WI38 (cell line): ENCODE measurements at regions not wholly inside any gene's neighbourhood (a gene's known extent, or its start where the extent isn't known, plus 50 kb on each side); places are given as distances from the start of the nearest gene placed in this dataset.

Experiments used
- H3K4me3 ChIP-seq: 2 replicates; pipeline ENCODE4 v1.5.1; 2011; ENCODE audit warnings: low read depth, mild to moderate bottlenecking, control low read depth, low read length
- TF ChIP-seq, protein P1 (sequence below): IDR thresholded peaks from 2 replicates; pipeline ENCODE4 v1.5.1; 2012; ENCODE audit warnings: low read depth, mild to moderate bottlenecking, control low read depth, low read length

DNA sequence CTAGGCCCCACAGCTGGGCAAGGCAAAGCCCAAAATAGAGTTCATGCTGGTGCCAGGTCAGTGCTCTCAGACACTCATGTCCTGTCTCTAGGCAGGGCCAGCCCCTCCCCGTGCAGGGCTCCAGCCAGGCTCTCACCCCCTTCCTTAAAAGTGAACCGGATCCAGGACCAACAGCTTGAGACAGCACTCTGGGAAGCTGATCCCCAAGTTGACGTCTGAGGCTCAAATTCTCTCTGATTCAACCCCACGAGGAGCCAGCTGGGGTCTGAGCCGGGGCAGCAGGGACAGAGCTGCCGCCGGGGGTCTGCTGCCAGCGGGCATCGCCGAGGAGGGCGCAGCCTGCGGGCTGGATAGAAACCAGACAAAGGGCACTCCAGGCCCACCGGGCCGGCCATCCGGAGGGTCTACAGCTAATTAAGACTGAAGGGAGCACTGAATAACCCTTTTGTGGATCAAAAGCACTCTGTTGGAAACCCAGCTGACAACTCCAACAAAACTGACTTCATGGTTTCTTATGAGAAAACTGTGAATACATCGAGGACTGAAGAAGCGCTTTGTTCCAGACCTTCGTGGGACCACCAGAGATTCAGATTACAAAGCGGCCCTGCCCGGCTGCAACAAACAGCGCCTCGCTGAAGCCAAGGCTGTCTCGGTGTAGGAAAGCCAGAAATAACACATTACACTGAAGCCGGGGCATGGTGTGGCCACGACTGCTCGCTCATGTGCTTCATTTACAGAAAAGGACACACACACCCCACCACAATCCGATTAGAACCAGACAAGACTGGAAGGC lies 95.8 kb downstream of the PSMG1 start:
- H3K4me3 ChIP-seq = no peak overlapping the region
- TF ChIP-seq, protein P1, sequence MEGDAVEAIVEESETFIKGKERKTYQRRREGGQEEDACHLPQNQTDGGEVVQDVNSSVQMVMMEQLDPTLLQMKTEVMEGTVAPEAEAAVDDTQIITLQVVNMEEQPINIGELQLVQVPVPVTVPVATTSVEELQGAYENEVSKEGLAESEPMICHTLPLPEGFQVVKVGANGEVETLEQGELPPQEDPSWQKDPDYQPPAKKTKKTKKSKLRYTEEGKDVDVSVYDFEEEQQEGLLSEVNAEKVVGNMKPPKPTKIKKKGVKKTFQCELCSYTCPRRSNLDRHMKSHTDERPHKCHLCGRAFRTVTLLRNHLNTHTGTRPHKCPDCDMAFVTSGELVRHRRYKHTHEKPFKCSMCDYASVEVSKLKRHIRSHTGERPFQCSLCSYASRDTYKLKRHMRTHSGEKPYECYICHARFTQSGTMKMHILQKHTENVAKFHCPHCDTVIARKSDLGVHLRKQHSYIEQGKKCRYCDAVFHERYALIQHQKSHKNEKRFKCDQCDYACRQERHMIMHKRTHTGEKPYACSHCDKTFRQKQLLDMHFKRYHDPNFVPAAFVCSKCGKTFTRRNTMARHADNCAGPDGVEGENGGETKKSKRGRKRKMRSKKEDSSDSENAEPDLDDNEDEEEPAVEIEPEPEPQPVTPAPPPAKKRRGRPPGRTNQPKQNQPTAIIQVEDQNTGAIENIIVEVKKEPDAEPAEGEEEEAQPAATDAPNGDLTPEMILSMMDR = no peak

DNA sequence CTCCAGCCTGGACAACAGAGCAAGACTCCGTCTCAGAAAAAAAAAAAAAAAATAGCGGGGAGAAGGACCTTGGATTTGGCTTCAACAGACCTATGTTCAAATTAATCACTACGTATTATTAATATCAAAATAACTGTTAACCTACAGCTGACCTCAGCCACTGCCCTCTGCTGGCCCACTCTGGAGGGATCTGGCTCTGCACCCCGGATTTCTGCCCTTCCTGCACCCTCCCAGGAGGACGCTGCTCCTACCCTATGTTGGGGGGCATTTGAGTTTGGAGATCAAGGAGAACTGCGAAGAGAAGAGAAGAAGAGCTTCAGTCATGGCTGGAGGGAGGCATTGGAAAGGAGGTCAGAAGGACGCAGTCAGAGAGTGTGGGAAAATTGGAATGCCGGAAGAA lies 96.7 kb downstream of the PSMG1 start:
- TF ChIP-seq, protein P1 = no peak
- no peak overlapping the region for H3K4me3 ChIP-seq

DNA sequence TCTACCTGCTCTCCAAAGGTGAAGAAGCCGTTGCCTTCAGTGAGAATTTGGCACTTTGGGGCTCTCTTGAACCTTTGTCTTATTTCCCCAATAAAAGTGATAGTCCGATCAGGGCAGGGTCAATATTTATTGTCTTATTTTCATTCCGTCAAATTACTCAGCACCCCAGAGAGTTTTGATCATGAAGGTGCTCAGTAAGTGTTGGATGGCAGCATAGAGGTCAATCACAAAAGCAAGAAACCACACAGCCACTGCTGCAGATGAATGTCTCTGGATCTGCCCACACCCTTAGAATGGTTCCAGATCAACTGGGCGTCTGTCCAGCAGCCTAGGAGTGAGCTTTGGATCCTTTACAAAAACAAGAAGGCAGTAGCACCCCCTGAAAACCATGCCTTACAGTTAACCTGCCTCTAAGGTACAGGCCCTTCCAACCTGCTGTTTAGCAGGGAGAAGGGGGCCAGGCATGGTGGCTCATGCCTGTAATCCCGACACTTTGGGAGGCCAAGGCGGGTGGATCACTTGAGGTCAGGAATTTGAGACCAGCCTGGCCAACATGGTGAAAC lies 97.3 kb downstream of the PSMG1 start:
- TF ChIP-seq, protein P1 = no peak
- H3K4me3 ChIP-seq = no peak overlapping the region

DNA sequence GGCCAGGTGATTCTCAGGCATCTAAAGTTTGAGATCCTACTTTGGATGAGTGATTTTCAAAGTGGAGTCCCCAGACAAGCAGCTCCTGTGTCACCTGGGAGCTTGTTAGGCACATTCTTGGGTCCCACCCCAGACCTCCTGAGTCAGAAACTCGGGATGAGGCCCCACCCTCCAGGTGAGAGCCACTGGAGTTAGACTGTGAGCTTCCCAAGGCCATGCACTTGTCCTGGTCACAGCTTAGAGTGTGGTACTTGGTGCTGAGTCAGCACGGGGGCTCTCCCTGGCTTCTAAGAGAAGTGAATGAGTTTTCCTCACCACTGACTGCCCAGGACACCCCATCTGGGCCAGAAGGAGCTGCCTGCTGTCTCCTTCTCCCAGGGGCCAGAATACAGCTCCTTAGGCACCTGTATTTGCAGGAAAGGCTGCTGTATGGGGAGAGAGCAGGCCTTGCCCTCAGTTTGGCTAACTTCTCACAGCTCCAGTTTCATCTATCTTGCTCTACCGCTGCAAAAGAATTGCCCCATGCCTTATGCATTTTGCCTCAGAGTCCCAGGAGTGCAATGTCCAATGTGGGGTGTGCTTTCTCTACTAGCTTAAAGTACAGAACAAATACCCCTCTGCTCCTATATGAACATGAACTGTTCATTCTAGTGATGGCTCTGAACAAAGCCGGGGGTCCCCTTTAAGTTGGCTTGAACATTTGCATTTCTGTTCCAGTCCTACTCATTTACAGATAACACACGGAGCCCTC lies 98.1 kb downstream of the PSMG1 start:
- no peak overlapping the region for H3K4me3 ChIP-seq
- TF ChIP-seq, protein P1 = no peak

DNA sequence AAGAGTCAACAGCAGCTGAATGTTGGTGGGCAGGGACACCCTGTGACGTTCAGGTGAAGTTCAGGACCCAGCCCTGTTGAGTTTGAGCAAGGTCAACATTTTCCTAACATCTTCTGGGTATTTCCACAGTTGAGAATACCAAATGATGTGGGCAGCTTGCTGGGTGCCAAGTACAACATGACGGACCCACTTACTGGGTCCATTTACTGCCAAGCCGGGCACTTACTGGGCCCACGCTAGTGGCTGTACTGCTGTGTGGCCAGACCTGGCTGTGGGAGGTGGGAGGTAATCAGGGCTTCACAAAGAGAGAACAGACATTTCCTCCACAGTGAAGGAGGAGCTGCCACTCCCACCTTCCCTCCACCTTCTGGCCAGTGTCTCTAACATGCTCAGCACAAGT lies 99.2 kb downstream of the PSMG1 start:
- TF ChIP-seq, protein P1 = no peak

DNA sequence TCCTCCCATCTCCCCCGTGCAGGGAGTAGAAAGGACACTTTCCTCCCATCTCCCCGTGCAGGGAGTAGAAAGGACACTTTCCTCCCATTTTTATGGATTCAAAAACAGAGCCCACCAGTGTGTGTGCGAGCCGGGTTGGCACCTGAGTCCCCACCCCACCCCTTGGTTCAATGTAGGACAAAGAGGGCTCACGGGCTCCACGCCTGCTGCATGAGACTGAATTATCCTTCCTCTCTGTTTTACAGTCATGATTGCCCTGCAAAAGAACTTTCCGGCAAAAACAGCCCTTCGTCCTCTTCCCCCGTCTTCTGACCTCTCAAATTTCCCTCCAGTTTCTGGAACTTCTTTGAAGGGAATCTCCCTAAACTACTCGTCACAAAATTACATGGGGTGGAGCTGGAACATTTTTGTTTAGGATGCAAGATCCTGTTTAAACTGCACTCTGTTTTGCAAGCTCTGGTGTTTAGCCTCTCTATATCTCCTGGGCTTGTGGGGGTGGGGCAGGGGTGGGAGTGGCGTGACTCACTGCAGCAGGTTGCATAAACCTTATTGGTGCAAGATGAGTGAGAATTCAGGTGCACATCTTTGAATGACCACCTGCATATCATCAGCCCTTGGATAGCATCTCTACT lies 99.8 kb downstream of the PSMG1 start:
- TF ChIP-seq, protein P1 = no peak
- no peak overlapping the region for H3K4me3 ChIP-seq

More for the DNA sequence above, 99.2 kb downstream of the PSMG1 start:
- H3K4me3 ChIP-seq = no peak overlapping the region
